IMR-90 (cell line): ENCODE measurements at regions not wholly inside any gene's neighbourhood (a gene's known extent, or its start where the extent isn't known, plus 50 kb on each side); places are given as distances from the start of the nearest gene placed in this dataset.

Source experiments
- ATAC-seq: fragments of 200-7000 bp; cut with Tn5 transposase; 2 replicates; pipeline ENCODE4 v1.9.1; 2020; ENCODE audit warnings: low read depth, mild to moderate bottlenecking, moderate library complexity
- BruUV-seq: library from RNA; stranded (reverse); fragments of 400-500 nt; replicated peaks from 2 replicates; lab custom pipeline; 2021; lab: Mats Ljungman, UMichigan
- CTCF ChIA-PET: fragments of 300-600 bp; formaldehyde crosslinking; extraction: SDS; loops from one replicate; lab custom pipeline; 2021; ENCODE audit warnings: antibody characterized with exemption; lab: Yijun Ruan, JAX
- POLR2A ChIA-PET: fragments of 300-600 bp; sonication (Branson Sonifier 250); formaldehyde crosslinking; loops from one replicate; lab custom pipeline; 2022; ENCODE audit warnings: antibody characterized with exemption; ENCODE audit not compliant: unreplicated experiment; lab: Charles Lee
- DNase-seq: peaks from one replicate; pipeline ENCODE4 v3.0.0; 2013
- H2AFZ ChIP-seq: replicated peaks from 2 replicates; pipeline ENCODE3; 2013; ENCODE audit warnings: low read length, mild to moderate bottlenecking; ENCODE audit not compliant: poor library complexity
- H2AK5ac ChIP-seq: 2 replicates; pipeline ENCODE4 v1.6.1; 2013; ENCODE audit warnings: low read depth, low read length, inconsistent platforms
- H2AK9ac ChIP-seq: replicated peaks from 2 replicates; pipeline ENCODE3; 2013; ENCODE audit warnings: mild to moderate bottlenecking, low read depth, low read length, moderate library complexity; ENCODE audit not compliant: poor library complexity
- H2BK120ac ChIP-seq: 2 replicates; pipeline ENCODE4 v1.6.1; 2013; ENCODE audit warnings: low read depth, low read length, inconsistent platforms
- H2BK15ac ChIP-seq: 3 replicates; pipeline ENCODE4 v1.6.1; 2013; ENCODE audit warnings: low read depth, low read length, inconsistent platforms
- H2BK20ac ChIP-seq: 2 replicates; pipeline ENCODE4 v1.6.1; 2013; ENCODE audit warnings: low read depth, mild to moderate bottlenecking, inconsistent platforms, low read length, moderate library complexity
- H2BK5ac ChIP-seq: 2 replicates; pipeline ENCODE4 v1.6.1; 2013; ENCODE audit warnings: mild to moderate bottlenecking, low read depth, low read length, inconsistent platforms; ENCODE audit not compliant: poor library complexity, severe bottlenecking
- H3K14ac ChIP-seq: replicated peaks from 2 replicates; pipeline ENCODE4 v1.6.1; 2013; ENCODE audit warnings: low read depth, low read length, inconsistent platforms
- H3K18ac ChIP-seq: 2 replicates; pipeline ENCODE4 v1.6.1; 2013; ENCODE audit warnings: low read depth, low read length, control low read depth
- H3K23ac ChIP-seq: 2 replicates; pipeline ENCODE4 v1.6.1; 2013; ENCODE audit warnings: low read depth, low read length, inconsistent platforms
- H3K27ac ChIP-seq: 2 replicates; pipeline ENCODE4 v1.5.1; 2013; ENCODE audit warnings: mild to moderate bottlenecking, control low read depth, low read length; ENCODE audit not compliant: insufficient read depth
- H3K27me3 ChIP-seq: 2 replicates; pipeline ENCODE4 v1.6.1; 2013; ENCODE audit warnings: low read length; ENCODE audit not compliant: control insufficient read depth, insufficient read depth
- H3K36me3 ChIP-seq: 2 replicates; pipeline ENCODE4 v1.6.1; 2013; ENCODE audit warnings: low read length, mixed read lengths; ENCODE audit not compliant: control insufficient read depth, insufficient read depth
- H3K4ac ChIP-seq: 2 replicates; pipeline ENCODE4 v1.6.1; 2013; ENCODE audit warnings: low read depth, low read length, inconsistent platforms
- H3K4me1 ChIP-seq: 2 replicates; pipeline ENCODE4 v1.6.1; 2013; ENCODE audit warnings: low read length, mixed read lengths; ENCODE audit not compliant: control insufficient read depth, insufficient read depth
- H3K4me2 ChIP-seq: 2 replicates; pipeline ENCODE4 v1.6.1; 2013; ENCODE audit warnings: low read depth, mild to moderate bottlenecking, control low read depth, low read length, moderate library complexity
- H3K4me3 ChIP-seq: 2 replicates; pipeline ENCODE4 v1.5.1; 2013; ENCODE audit warnings: low read depth, mild to moderate bottlenecking, control low read depth, low read length, moderate library complexity; ENCODE audit not compliant: insufficient read depth
- H3K56ac ChIP-seq: 2 replicates; pipeline ENCODE4 v1.6.1; 2013; ENCODE audit warnings: low read length, inconsistent platforms; ENCODE audit not compliant: insufficient read depth; ENCODE audit errors: extremely low read depth
- H3K79me1 ChIP-seq, 2 experiments: 2 replicates each; pipeline ENCODE4 v1.6.1; 2013; ENCODE audit warnings: low read length in 2 of 2, inconsistent platforms in 1 of 2, low read depth in 1 of 2
- H3K9ac ChIP-seq: 2 replicates; pipeline ENCODE4 v1.6.1; 2013; ENCODE audit warnings: low read depth, low read length, control low read depth
- H3K9me1 ChIP-seq: 2 replicates; pipeline ENCODE4 v1.6.1; 2013; ENCODE audit warnings: low read length, inconsistent platforms; ENCODE audit not compliant: insufficient read depth
- H3K9me3 ChIP-seq: 2 replicates; pipeline ENCODE4 v1.6.1; 2013; ENCODE audit warnings: low read length; ENCODE audit not compliant: control insufficient read depth, insufficient read depth
- H4K20me1 ChIP-seq: 2 replicates; pipeline ENCODE4 v1.6.1; 2013; ENCODE audit warnings: low read length, inconsistent platforms; ENCODE audit not compliant: insufficient read depth
- H4K5ac ChIP-seq: 2 replicates; pipeline ENCODE4 v1.6.1; 2013; ENCODE audit warnings: mild to moderate bottlenecking, low read depth, low read length, control low read depth
- H4K8ac ChIP-seq, 2 experiments: 2 replicates each; pipeline ENCODE4 v1.6.1; 2013; ENCODE audit warnings: low read depth in 2 of 2, low read length in 2 of 2, control low read depth in 1 of 2, inconsistent platforms in 1 of 2
- H4K91ac ChIP-seq: 2 replicates; pipeline ENCODE4 v1.6.1; 2013; ENCODE audit warnings: low read depth, low read length, inconsistent platforms; ENCODE audit not compliant: insufficient read depth
- BHLHE40 ChIP-seq: fragments of 150-350 bp; IDR thresholded peaks from 2 replicates; pipeline ENCODE4 v1.6.1; 2016; ENCODE audit warnings: mild to moderate bottlenecking, low read depth, low read length
- CEBPB ChIP-seq: IDR thresholded peaks from 2 replicates; pipeline ENCODE4 v1.6.1; 2012; ENCODE audit warnings: low read depth, low read length, improper control_type of control experiment
- CHD1 ChIP-seq: IDR thresholded peaks from 2 replicates; pipeline ENCODE4 v1.6.1; 2012; ENCODE audit warnings: low read depth, low read length, improper control_type of control experiment
- FOS ChIP-seq: fragments of 150-350 bp; IDR thresholded peaks from 2 replicates; pipeline ENCODE4 v1.6.1; 2016; ENCODE audit warnings: low read depth, low read length
- MAFK ChIP-seq: IDR thresholded peaks from 2 replicates; pipeline ENCODE4 v1.6.1; 2012; ENCODE audit warnings: low read depth, low read length, improper control_type of control experiment
- MAZ ChIP-seq: IDR thresholded peaks from 2 replicates; pipeline ENCODE4 v1.6.1; 2012; ENCODE audit warnings: low read depth, mild to moderate bottlenecking, low read length, improper control_type of control experiment, moderate library complexity, borderline replicate concordance
- MXI1 ChIP-seq: IDR thresholded peaks from 2 replicates; pipeline ENCODE4 v1.6.1; 2012; ENCODE audit warnings: low read depth, mild to moderate bottlenecking, low read length, moderate library complexity, borderline replicate concordance
- NFE2L2 ChIP-seq: fragments of 150-350 bp; IDR thresholded peaks from 2 replicates; pipeline ENCODE4 v1.6.1; 2016; ENCODE audit warnings: low read depth, mild to moderate bottlenecking, low read length
- POLR2A ChIP-seq: IDR thresholded peaks from 2 replicates; pipeline ENCODE4 v1.6.1; 2012; ENCODE audit warnings: mild to moderate bottlenecking, low read depth, low read length
- RCOR1 ChIP-seq: IDR thresholded peaks from 2 replicates; pipeline ENCODE4 v1.6.1; 2012; ENCODE audit warnings: mild to moderate bottlenecking, low read length, improper control_type of control experiment; ENCODE audit not compliant: insufficient replicate concordance
- RFX5 ChIP-seq: IDR thresholded peaks from 2 replicates; pipeline ENCODE4 v1.8.0; 2012; ENCODE audit warnings: low read depth, mild to moderate bottlenecking, low read length, moderate library complexity
- SMC3 ChIP-seq: fragments of 150-350 bp; IDR thresholded peaks from 2 replicates; pipeline ENCODE4 v1.6.1; 2016; ENCODE audit warnings: low read depth, mild to moderate bottlenecking, antibody characterized with exemption, low read length, moderate library complexity
- WGBS, 2 experiments: methylation state at CpG; one replicate each; pipeline versions ENCODE4 v1.1.5 to v1.1.7; 2013; ENCODE audit warnings: missing lambda C conversion rate in 2 of 2; ENCODE audit not compliant: insufficient read length in 1 of 2; ENCODE audit errors: extremely low coverage in 2 of 2; 5-methylcytosine and 5-hydroxymethylcytosine counted together
- dilution Hi-C: fragments of 300-500 bp; cut with HindIII; formaldehyde crosslinking; loops from one replicate; pipeline ENCODE4 v1.14.3; 2018; ENCODE audit warnings: low sequenced_read_pairs; ENCODE audit not compliant: unreplicated experiment
- in situ Hi-C: fragments of 300-500 bp; cut with MboI; formaldehyde crosslinking; loops from 3 replicates; pipeline ENCODE4 v1.14.3; 2019; ENCODE audit warnings: low sequenced_read_pairs, inconsistent platforms, mixed read lengths
- intact Hi-C: fragments of 100-400 bp; cut with micrococcal nuclease; formaldehyde crosslinking; loops from 2 replicates; pipeline ENCODE4 v1.10.0; 2022
- TF ChIP-seq, protein P1 (sequence below): fragments of 150-350 bp; IDR thresholded peaks from 2 replicates; pipeline ENCODE4 v1.6.1; 2016; ENCODE audit warnings: low read depth, mild to moderate bottlenecking, low read length, moderate library complexity, borderline replicate concordance
- TF ChIP-seq, protein P2 (sequence below): conservative IDR thresholded peaks from 2 replicates; pipeline ENCODE4 v1.5.1; 2012; ENCODE audit warnings: mild to moderate bottlenecking, low read depth, low read length, improper control_type of control experiment
- TF ChIP-seq, protein P3 (sequence below): fragments of 150-350 bp; IDR thresholded peaks from 2 replicates; pipeline ENCODE4 v1.6.1; 2017; ENCODE audit warnings: mild to moderate bottlenecking, antibody characterized with exemption, low read length, low read depth

- Histone ChIP-seq H4K8ac (no peak overlapping the region), H2AFZ (no peak overlapping the region), H3K18ac (no peak overlapping the region), H3K56ac (no peak overlapping the region), H3K9me1 (no peaks in the 10 kb centered on the region), H2BK5ac (no peak overlapping the region), H2BK15ac (no peak overlapping the region), H3K27me3 (no peaks in the 10 kb centered on the region; the same call in 1 of the 2 replicates), H3K4ac (no peak overlapping the region), H3K4me1 (no peaks in the 10 kb centered on the region), H4K5ac (no peak overlapping the region), H3K14ac (no peak overlapping the region), H3K4me3 (no peak overlapping the region), H3K4me2 (no peak overlapping the region), H3K36me3 (no peaks in the 10 kb centered on the region), H2BK120ac (no peak overlapping the region), H2AK9ac (no peak overlapping the region), H3K9ac (no peak overlapping the region), H3K23ac (no peak overlapping the region), H3K9me3 (peaks cover 4% of the 10 kb centered on the region; the same call in 1 of the 2 replicates), H4K20me1 (no peaks in the 10 kb centered on the region), H3K27ac (no peak overlapping the region), H3K79me1 (no peaks in the 10 kb centered on the region), H4K91ac (no peak overlapping the region), H2AK5ac (no peak overlapping the region), H2BK20ac (no peak overlapping the region)
- no peak for ATAC-seq
- no TSS peak for BruUV-seq
- DNase-seq: no peak
- dilution Hi-C loops: no loop called here
- CTCF ChIA-PET: no interaction called here
- intact Hi-C loops: no loop called here
- WGBS, 2 experiments: 85% methylated on average over 5 of the region's 18 CpGs; no CpG with 5 or more reads in 1 of the 2 experiments
- POLR2A ChIA-PET: no interaction called here
- in situ Hi-C loops: no loop called here
- TF ChIP-seq, protein P1, sequence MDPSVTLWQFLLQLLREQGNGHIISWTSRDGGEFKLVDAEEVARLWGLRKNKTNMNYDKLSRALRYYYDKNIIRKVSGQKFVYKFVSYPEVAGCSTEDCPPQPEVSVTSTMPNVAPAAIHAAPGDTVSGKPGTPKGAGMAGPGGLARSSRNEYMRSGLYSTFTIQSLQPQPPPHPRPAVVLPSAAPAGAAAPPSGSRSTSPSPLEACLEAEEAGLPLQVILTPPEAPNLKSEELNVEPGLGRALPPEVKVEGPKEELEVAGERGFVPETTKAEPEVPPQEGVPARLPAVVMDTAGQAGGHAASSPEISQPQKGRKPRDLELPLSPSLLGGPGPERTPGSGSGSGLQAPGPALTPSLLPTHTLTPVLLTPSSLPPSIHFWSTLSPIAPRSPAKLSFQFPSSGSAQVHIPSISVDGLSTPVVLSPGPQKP: no peak
- TF ChIP-seq RCOR1 (no peak), FOS (no peak), POLR2A (no peak), NFE2L2 (no peak), CEBPB (no peak), BHLHE40 (no peak), MAFK (no peak), RFX5 (no peak), MAZ (no peak), MXI1 (no peak), SMC3 (no peak), CHD1 (no peak)
- TF ChIP-seq, protein P2, sequence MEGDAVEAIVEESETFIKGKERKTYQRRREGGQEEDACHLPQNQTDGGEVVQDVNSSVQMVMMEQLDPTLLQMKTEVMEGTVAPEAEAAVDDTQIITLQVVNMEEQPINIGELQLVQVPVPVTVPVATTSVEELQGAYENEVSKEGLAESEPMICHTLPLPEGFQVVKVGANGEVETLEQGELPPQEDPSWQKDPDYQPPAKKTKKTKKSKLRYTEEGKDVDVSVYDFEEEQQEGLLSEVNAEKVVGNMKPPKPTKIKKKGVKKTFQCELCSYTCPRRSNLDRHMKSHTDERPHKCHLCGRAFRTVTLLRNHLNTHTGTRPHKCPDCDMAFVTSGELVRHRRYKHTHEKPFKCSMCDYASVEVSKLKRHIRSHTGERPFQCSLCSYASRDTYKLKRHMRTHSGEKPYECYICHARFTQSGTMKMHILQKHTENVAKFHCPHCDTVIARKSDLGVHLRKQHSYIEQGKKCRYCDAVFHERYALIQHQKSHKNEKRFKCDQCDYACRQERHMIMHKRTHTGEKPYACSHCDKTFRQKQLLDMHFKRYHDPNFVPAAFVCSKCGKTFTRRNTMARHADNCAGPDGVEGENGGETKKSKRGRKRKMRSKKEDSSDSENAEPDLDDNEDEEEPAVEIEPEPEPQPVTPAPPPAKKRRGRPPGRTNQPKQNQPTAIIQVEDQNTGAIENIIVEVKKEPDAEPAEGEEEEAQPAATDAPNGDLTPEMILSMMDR: no peak
- TF ChIP-seq, protein P3, sequence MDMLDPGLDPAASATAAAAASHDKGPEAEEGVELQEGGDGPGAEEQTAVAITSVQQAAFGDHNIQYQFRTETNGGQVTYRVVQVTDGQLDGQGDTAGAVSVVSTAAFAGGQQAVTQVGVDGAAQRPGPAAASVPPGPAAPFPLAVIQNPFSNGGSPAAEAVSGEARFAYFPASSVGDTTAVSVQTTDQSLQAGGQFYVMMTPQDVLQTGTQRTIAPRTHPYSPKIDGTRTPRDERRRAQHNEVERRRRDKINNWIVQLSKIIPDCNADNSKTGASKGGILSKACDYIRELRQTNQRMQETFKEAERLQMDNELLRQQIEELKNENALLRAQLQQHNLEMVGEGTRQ: no peak
These were observed 143.0 kb upstream of the ARID2 start for GRCh38 chr12:45586486-45586885.
